ENCODE measurements at regions not wholly inside any gene's neighbourhood (a gene's known extent, or its start where the extent isn't known, plus 50 kb on each side); places are given as distances from the start of the nearest gene placed in this dataset.

- no peak overlapping the region for H3K4me3 ChIP-seq (ENCODE audit: low read length in 2 of 2)
- H3K9me3 Mint-ChIP-seq, result peaks cover 0 to 28% (median 7%) of the 10 kb centered on the region in 8 donors
- DNase-seq, result no peak
- no peaks in the 10 kb centered on the region for H3K27me3 Mint-ChIP-seq
- no peaks in the 10 kb centered on the region for H3K36me3 Mint-ChIP-seq
- H3K4me3 Mint-ChIP-seq, result no peak overlapping the region
- H3K27ac Mint-ChIP-seq, result no peak overlapping the region
- intact Hi-C loops (cut with micrococcal nuclease), result no loop called here
- H3K27ac ChIP-seq (ENCODE audit: low read depth, low read length), result no peak overlapping the region
- H3K9me3 ChIP-seq (ENCODE audit: control insufficient read depth in 1 of 2, low read length in 2 of 2), result peaks cover 0 to 6% of the 10 kb centered on the region in 2 donors
- CTCF ChIA-PET (ENCODE audit: partially characterized antibody), result no interaction called here
- no peaks in the 10 kb centered on the region for H3K27me3 ChIP-seq (ENCODE audit: insufficient read depth, low read length)
- no peaks in the 10 kb centered on the region for H3K4me1 ChIP-seq (ENCODE audit: insufficient read depth, low read length)
- H3K4me1 Mint-ChIP-seq, result no peaks in the 10 kb centered on the region
- H3K36me3 ChIP-seq (ENCODE audit: insufficient read depth, low read length), result no peaks in the 10 kb centered on the region
- POLR2A ChIA-PET (ENCODE audit: partially characterized antibody), result no interaction called here
These were observed 979.0 kb upstream of the PIK3C3 start for GRCh38 chr18:40976050-40976449.

- Histone ChIP-seq H3K4me3 (ENCODE audit: low read length in 2 of 2) (no peak overlapping the region), H3K4me1 (ENCODE audit: insufficient read depth, low read length) (no peaks in the 10 kb centered on the region), H3K9me3 (ENCODE audit: control insufficient read depth in 1 of 2, low read length in 2 of 2) (peaks cover 0 to 6% of the 10 kb centered on the region in 2 donors), H3K27me3 (ENCODE audit: insufficient read depth, low read length) (no peaks in the 10 kb centered on the region), H3K27ac (ENCODE audit: low read depth, low read length) (no peak overlapping the region), H3K36me3 (ENCODE audit: insufficient read depth, low read length) (no peaks in the 10 kb centered on the region)
- intact Hi-C loops (cut with micrococcal nuclease), result no loop called here
- H3K4me3 Mint-ChIP-seq, result no peak overlapping the region
- H3K4me1 Mint-ChIP-seq, result no peaks in the 10 kb centered on the region
- ChIA-PET POLR2A (ENCODE audit: partially characterized antibody) (no interaction called here), CTCF (ENCODE audit: partially characterized antibody) (no interaction called here)
- no peak overlapping the region for H3K27ac Mint-ChIP-seq
- no peaks in the 10 kb centered on the region for H3K36me3 Mint-ChIP-seq
- H3K9me3 Mint-ChIP-seq, result peaks cover 0 to 30% (median 8%) of the 10 kb centered on the region in 8 donors
- no peak for DNase-seq
- H3K27me3 Mint-ChIP-seq, result no peaks in the 10 kb centered on the region
These were observed 980.6 kb upstream of the PIK3C3 start for GRCh38 chr18:40974448-40974847.

- POLR2A ChIA-PET (ENCODE audit: partially characterized antibody), result no interaction called here
- no peaks in the 10 kb centered on the region for H3K27me3 ChIP-seq (ENCODE audit: insufficient read depth, low read length)
- no peaks in the 10 kb centered on the region for H3K4me1 Mint-ChIP-seq
These were observed 992.2 kb upstream of the PIK3C3 start for GRCh38 chr18:40962784-40963183.

GRCh38 chr18:40957533-40958070 is 997.4 kb upstream of the PIK3C3 start:
- POLR2A ChIA-PET (ENCODE audit: partially characterized antibody), result no interaction called here
- no peaks in the 10 kb centered on the region for H3K27me3 Mint-ChIP-seq
- peaks cover 2 to 17% (median 11%) of the 10 kb centered on the region in 8 donors for H3K9me3 Mint-ChIP-seq
- no peaks in the 10 kb centered on the region for H3K36me3 Mint-ChIP-seq
- Histone ChIP-seq H3K4me1 (ENCODE audit: insufficient read depth, low read length) (no peaks in the 10 kb centered on the region), H3K4me3 (ENCODE audit: low read length in 2 of 2) (no peak overlapping the region), H3K27me3 (ENCODE audit: insufficient read depth, low read length) (no peaks in the 10 kb centered on the region), H3K27ac (ENCODE audit: low read depth, low read length) (no peak overlapping the region), H3K9me3 (ENCODE audit: control insufficient read depth in 1 of 2, low read length in 2 of 2) (peaks cover 0 to 3% of the 10 kb centered on the region in 2 donors), H3K36me3 (ENCODE audit: insufficient read depth, low read length) (no peaks in the 10 kb centered on the region)
- CTCF ChIA-PET (ENCODE audit: partially characterized antibody), result no interaction called here
- H3K4me3 Mint-ChIP-seq, result no peak overlapping the region
- no peak for DNase-seq
- no peak overlapping the region for H3K27ac Mint-ChIP-seq
- intact Hi-C loops (cut with micrococcal nuclease), result no loop called here
- H3K4me1 Mint-ChIP-seq, result no peaks in the 10 kb centered on the region

More at GRCh38 chr18:40962784-40963183, 992.2 kb upstream of the PIK3C3 start:
- CTCF ChIA-PET (ENCODE audit: partially characterized antibody), result no interaction called here
- H3K4me1 ChIP-seq (ENCODE audit: insufficient read depth, low read length), result no peaks in the 10 kb centered on the region
- H3K36me3 ChIP-seq (ENCODE audit: insufficient read depth, low read length), result no peaks in the 10 kb centered on the region
- peaks cover 3 to 12% (median 8%) of the 10 kb centered on the region in 8 donors for H3K9me3 Mint-ChIP-seq
- no peak for DNase-seq
- H3K9me3 ChIP-seq (ENCODE audit: control insufficient read depth in 1 of 2, low read length in 2 of 2), result no peaks in the 10 kb centered on the region
- H3K4me3 Mint-ChIP-seq, result no peak overlapping the region
- no peaks in the 10 kb centered on the region for H3K36me3 Mint-ChIP-seq
- intact Hi-C loops (cut with micrococcal nuclease), result no loop called here
- no peak overlapping the region for H3K27ac Mint-ChIP-seq
- H3K4me3 ChIP-seq (ENCODE audit: low read length in 2 of 2), result no peak overlapping the region
- H3K27ac ChIP-seq (ENCODE audit: low read depth, low read length), result no peak overlapping the region
- no peaks in the 10 kb centered on the region for H3K27me3 Mint-ChIP-seq

GRCh38 chr18:40956213-40956612 is 998.8 kb upstream of the PIK3C3 start:
- POLR2A ChIA-PET (ENCODE audit: partially characterized antibody), result no interaction called here
- Mint-ChIP-seq H3K4me3 (no peak overlapping the region), H3K27ac (no peak overlapping the region), H3K9me3 (peaks cover 2 to 20% (median 10%) of the 10 kb centered on the region in 8 donors), H3K4me1 (no peaks in the 10 kb centered on the region), H3K27me3 (no peaks in the 10 kb centered on the region), H3K36me3 (no peaks in the 10 kb centered on the region)
- no peak for DNase-seq
- Histone ChIP-seq H3K27ac (ENCODE audit: low read depth, low read length) (no peak overlapping the region), H3K4me3 (ENCODE audit: low read length in 2 of 2) (no peak overlapping the region), H3K27me3 (ENCODE audit: insufficient read depth, low read length) (no peaks in the 10 kb centered on the region), H3K4me1 (ENCODE audit: insufficient read depth, low read length) (no peaks in the 10 kb centered on the region), H3K36me3 (ENCODE audit: insufficient read depth, low read length) (no peaks in the 10 kb centered on the region), H3K9me3 (ENCODE audit: control insufficient read depth in 1 of 2, low read length in 2 of 2) (peaks cover 0 to 3% of the 10 kb centered on the region in 2 donors)
- CTCF ChIA-PET (ENCODE audit: partially characterized antibody), result no interaction called here
- intact Hi-C loops (cut with micrococcal nuclease), result no loop called here

- Mint-ChIP-seq H3K9me3 (peaks cover 2 to 27% (median 16%) of the 10 kb centered on the region in 8 donors), H3K27me3 (no peaks in the 10 kb centered on the region), H3K4me1 (no peaks in the 10 kb centered on the region), H3K4me3 (no peak overlapping the region), H3K27ac (no peak overlapping the region), H3K36me3 (no peaks in the 10 kb centered on the region)
- ChIA-PET POLR2A (ENCODE audit: partially characterized antibody) (no interaction called here), CTCF (ENCODE audit: partially characterized antibody) (no interaction called here)
- H3K4me3 ChIP-seq (ENCODE audit: low read length in 2 of 2), result no peak overlapping the region
- no peaks in the 10 kb centered on the region for H3K4me1 ChIP-seq (ENCODE audit: insufficient read depth, low read length)
- intact Hi-C loops (cut with micrococcal nuclease), result no loop called here
- DNase-seq, result no peak
- H3K27me3 ChIP-seq (ENCODE audit: insufficient read depth, low read length), result no peaks in the 10 kb centered on the region
- no peak overlapping the region for H3K27ac ChIP-seq (ENCODE audit: low read depth, low read length)
- no peaks in the 10 kb centered on the region for H3K36me3 ChIP-seq (ENCODE audit: insufficient read depth, low read length)
- H3K9me3 ChIP-seq (ENCODE audit: control insufficient read depth in 1 of 2, low read length in 2 of 2), result peaks cover 0 to 3% of the 10 kb centered on the region in 2 donors
These were observed 999.7 kb upstream of the PIK3C3 start for GRCh38 chr18:40955351-40955750.

- Histone ChIP-seq H3K4me1 (ENCODE audit: insufficient read depth, low read length) (no peaks in the 10 kb centered on the region), H3K27ac (ENCODE audit: low read depth, low read length) (no peak overlapping the region), H3K27me3 (ENCODE audit: insufficient read depth, low read length) (no peaks in the 10 kb centered on the region), H3K4me3 (ENCODE audit: low read length in 2 of 2) (no peak overlapping the region), H3K9me3 (ENCODE audit: control insufficient read depth in 1 of 2, low read length in 2 of 2) (peaks cover 0 to 3% of the 10 kb centered on the region in 2 donors), H3K36me3 (ENCODE audit: insufficient read depth, low read length) (no peaks in the 10 kb centered on the region)
- no peaks in the 10 kb centered on the region for H3K4me1 Mint-ChIP-seq
- H3K9me3 Mint-ChIP-seq, result peaks cover 5 to 36% (median 18%) of the 10 kb centered on the region in 8 donors
- no peak overlapping the region for H3K4me3 Mint-ChIP-seq
- H3K36me3 Mint-ChIP-seq, result no peaks in the 10 kb centered on the region
- intact Hi-C loops (cut with micrococcal nuclease), result no loop called here
- H3K27ac Mint-ChIP-seq, result no peak overlapping the region
- H3K27me3 Mint-ChIP-seq, result no peaks in the 10 kb centered on the region
- CTCF ChIA-PET (ENCODE audit: partially characterized antibody), result no interaction called here
- no peak for DNase-seq
- POLR2A ChIA-PET (ENCODE audit: partially characterized antibody), result no interaction called here
These were observed 1005.7 kb upstream of the PIK3C3 start for GRCh38 chr18:40949114-40949950.

Data from CD4-positive, alpha-beta memory T cell (primary cell).